K562 (cell line): ENCODE measurements at regions not wholly inside any gene's neighbourhood (a gene's known extent, or its start where the extent isn't known, plus 50 kb on each side); places are given as distances from the start of the nearest gene placed in this dataset.

Experiments
- ATAC-seq: fragments of 200-7000 bp; cut with Tn5 transposase; 3 replicates; pipeline ENCODE4 v1.9.1; 2020; ENCODE audit warnings: moderate library complexity
- BruUV-seq: library from RNA; stranded (reverse); fragments of 400-500 nt; replicated peaks from 2 replicates; lab custom pipeline; 2021; lab: Mats Ljungman, UMichigan
- CTCF ChIA-PET: fragments of 300-600 bp; formaldehyde crosslinking; extraction: SDS; loops from one replicate; lab custom pipeline; 2021; ENCODE audit warnings: low intra/inter-chr PET ratio; lab: Yijun Ruan, JAX
- POLR2A ChIA-PET: fragments of 300-600, 350-650 bp; sonication (Branson Sonifier 250); formaldehyde crosslinking; extraction: SDS; loops from one replicate; lab custom pipeline; 2021; ENCODE audit warnings: antibody characterized with exemption, inconsistent platforms; lab: Yijun Ruan, JAX
- DNase-seq, 4 experiments: peaks; one replicate each; pipeline versions ENCODE4 v3.0.0 to v3.0.0-alpha.2; 2011 to 2018; ENCODE audit warnings: low spot score in 3 of 4, mixed read lengths in 3 of 4; ENCODE audit errors: extremely low read depth in 1 of 4
- FAIRE-seq: peaks from 2 replicates; lab custom pipeline; 2011; peaks lifted over from hg19 to GRCh38; lab: Jason Lieb, UNC
- H2AFZ ChIP-seq: 2 replicates; pipeline ENCODE4 v1.6.0; 2011; ENCODE audit warnings: low read depth, low read length, control low read depth, inconsistent platforms
- H3K27ac ChIP-seq: fragments of 200-600 bp; 3 replicates; pipeline ENCODE4 v1.8.0; 2011; ENCODE audit warnings: low read depth, mild to moderate bottlenecking, control low read depth, inconsistent platforms, low read length, moderate library complexity, mixed read lengths; ENCODE audit errors: extremely low read depth
- H3K27me3 ChIP-seq, 2 experiments: fragments of 300-600 bp in 1 of 2; 2 replicates in 1 of 2; 3 replicates in 1 of 2; pipeline versions ENCODE4 v1.6.0 to v1.8.0; 2011; ENCODE audit warnings: inconsistent platforms in 2 of 2, low read length in 2 of 2, mild to moderate bottlenecking in 1 of 2, mixed read lengths in 1 of 2, moderate library complexity in 1 of 2; ENCODE audit not compliant: control insufficient read depth in 2 of 2, insufficient read depth in 2 of 2
- H3K36me3 ChIP-seq: fragments of 300-600 bp; 3 replicates; pipeline ENCODE4 v1.8.0; 2011; ENCODE audit warnings: mild to moderate bottlenecking, low read length, inconsistent platforms; ENCODE audit not compliant: control insufficient read depth, insufficient read depth
- H3K4me1 ChIP-seq, 2 experiments: fragments of 200-600 bp in 1 of 2; replicated peaks in 1 of 2; 2 replicates in 1 of 2; 3 replicates in 1 of 2; pipeline versions ENCODE4 v1.5.1 to v1.8.0; 2011; ENCODE audit warnings: inconsistent platforms in 2 of 2, low read length in 2 of 2, mild to moderate bottlenecking in 1 of 2, mixed read lengths in 1 of 2, moderate library complexity in 1 of 2; ENCODE audit not compliant: control insufficient read depth in 2 of 2, insufficient read depth in 2 of 2
- H3K4me2 ChIP-seq: 2 replicates; pipeline ENCODE4 v1.6.1; 2011; ENCODE audit warnings: low read length, control low read depth, inconsistent platforms, mixed read lengths; ENCODE audit not compliant: insufficient read depth
- H3K4me3 ChIP-seq: fragments of 200-600 bp; sonication (generic), shearing (Covaris generic); 2 replicates; pipeline ENCODE4 v1.5.1; 2016; ENCODE audit warnings: control low read depth, inconsistent platforms
- H3K79me2 ChIP-seq: fragments of 200-600 bp; 3 replicates; pipeline ENCODE4 v1.8.0; 2011; ENCODE audit warnings: low read length, inconsistent platforms; ENCODE audit not compliant: control insufficient read depth, insufficient read depth
- H3K9ac ChIP-seq, 2 experiments: 2 replicates each; pipeline versions ENCODE4 v1.6.0 to v1.6.1; 2011; ENCODE audit warnings: low read depth in 2 of 2, low read length in 2 of 2, control low read depth in 1 of 2, inconsistent platforms in 1 of 2, mild to moderate bottlenecking in 1 of 2, mixed read lengths in 1 of 2; ENCODE audit not compliant: insufficient read depth in 1 of 2
- H3K9me1 ChIP-seq: one replicate; pipeline ENCODE4 v1.6.0; 2011; ENCODE audit warnings: inconsistent platforms, mild to moderate bottlenecking, low read length, moderate library complexity; ENCODE audit not compliant: control insufficient read depth, insufficient read depth
- H3K9me3 ChIP-seq: replicated peaks from 2 replicates; pipeline ENCODE4 v1.5.1; 2011; ENCODE audit warnings: low read depth, low read length, inconsistent platforms; ENCODE audit not compliant: control insufficient read depth, insufficient read depth
- H4K20me1 ChIP-seq: replicated peaks from 2 replicates; pipeline ENCODE4 v1.6.1; 2011; ENCODE audit warnings: low read length, inconsistent platforms, mixed read lengths; ENCODE audit not compliant: control insufficient read depth, insufficient read depth
- CHD2 ChIP-seq: IDR thresholded peaks from 2 replicates; pipeline ENCODE4 v1.6.1; 2011; ENCODE audit warnings: low read depth, low read length
- CREB1 ChIP-seq, 2 experiments: sonication (generic) in 1 of 2; formaldehyde crosslinking in 1 of 2; IDR thresholded peaks; 2 replicates each; pipeline versions ENCODE4 v1.6.1 to v1.8.0; 2012 to 2022; ENCODE audit warnings: inconsistent platforms in 1 of 2, mild to moderate bottlenecking in 1 of 2, missing genetic modification reagents in 1 of 2, moderate library complexity in 1 of 2
- EP400 ChIP-seq: fragments of 450-650 bp; IDR thresholded peaks from 2 replicates; pipeline ENCODE4 v1.6.1; 2017; ENCODE audit warnings: antibody characterized with exemption, mild to moderate bottlenecking, moderate library complexity
- GATAD2B ChIP-seq: fragments of 450-650 bp; IDR thresholded peaks from 2 replicates; pipeline ENCODE4 v1.6.1; 2017; ENCODE audit warnings: mild to moderate bottlenecking, borderline replicate concordance
- JUN ChIP-seq, 2 experiments: sonication (generic) in 1 of 2; formaldehyde crosslinking in 1 of 2; IDR thresholded peaks; 2 replicates each; pipeline versions ENCODE4 v1.6.1 to v1.8.0; 2012 to 2022; ENCODE audit warnings: borderline replicate concordance in 2 of 2, mild to moderate bottlenecking in 2 of 2, improper control_type of control experiment in 1 of 2, low read depth in 1 of 2, low read length in 1 of 2, missing genetic modification reagents in 1 of 2
- L3MBTL2 ChIP-seq: fragments of 450-650 bp; IDR thresholded peaks from 2 replicates; pipeline ENCODE4 v1.6.1; 2016; ENCODE audit warnings: mild to moderate bottlenecking, moderate library complexity
- MECOM ChIP-seq: fragments of 250-450 bp; sonication (Bioruptor Pico); IDR thresholded peaks from 2 replicates; pipeline ENCODE4 v1.8.0; 2022; ENCODE audit warnings: inconsistent platforms
- NEUROD1 ChIP-seq: fragments of 150-350 bp; IDR thresholded peaks from 2 replicates; pipeline ENCODE4 v1.6.1; 2014; ENCODE audit warnings: borderline replicate concordance, low read length, low read depth; ENCODE audit not compliant: partially characterized antibody
- NONO ChIP-seq, 2 experiments: fragments of 200-400 bp in 1 of 2; fragments of 450-650 bp in 1 of 2; formaldehyde crosslinking in 1 of 2; IDR thresholded peaks; 2 replicates each; pipeline ENCODE4 v1.6.1; 2017; ENCODE audit warnings: low read depth in 2 of 2, mild to moderate bottlenecking in 2 of 2, moderate library complexity in 2 of 2, low read length in 1 of 2
- NRF1 ChIP-seq, 2 experiments: fragments of 450-650 bp; IDR thresholded peaks in 1 of 2; conservative IDR thresholded peaks in 1 of 2; 2 replicates each; pipeline ENCODE4 v1.6.1; 2014; ENCODE audit warnings: mild to moderate bottlenecking in 2 of 2
- POLR2AphosphoS5 ChIP-seq: IDR thresholded peaks from 2 replicates; pipeline ENCODE4 v1.6.1; 2011; ENCODE audit warnings: mild to moderate bottlenecking, low read depth, low read length, moderate library complexity; ENCODE audit not compliant: control insufficient read depth, insufficient read depth
- RHOXF2B ChIP-seq: fragments of 250-450 bp; sonication (Bioruptor Pico); conservative IDR thresholded peaks from 2 replicates; pipeline ENCODE4 v1.5.1; 2021
- SIRT6 ChIP-seq: IDR thresholded peaks from one replicate; pipeline ENCODE4 v1.6.1; 2012; ENCODE audit warnings: low read depth, mild to moderate bottlenecking, control low read depth, inconsistent platforms, low read length, moderate library complexity
- ZNF354B ChIP-seq: fragments of 250-450 bp; sonication (Bioruptor Pico); IDR thresholded peaks from 2 replicates; pipeline ENCODE4 v1.4.0; 2020
- WGBS: fragments of 100-300 bp; shearing (Covaris generic); methylation state at CpG from one replicate; pipeline ENCODE4 v1.1.6; 2016; ENCODE audit warnings: low coverage, mixed read lengths; ENCODE audit not compliant: insufficient coverage; ENCODE audit errors: missing lambda C conversion rate; 5-methylcytosine and 5-hydroxymethylcytosine counted together
- in situ Hi-C: fragments of 300-500 bp; cut with MboI; formaldehyde crosslinking; loops from 4 replicates; pipeline ENCODE4 v1.15.0; 2018; ENCODE audit warnings: inconsistent platforms, mixed read lengths
- intact Hi-C: fragments of 100-400 bp; cut with micrococcal nuclease; formaldehyde crosslinking; loops from 2 replicates; pipeline ENCODE4 v1.14.2; 2022
- TF ChIP-seq, protein P1 (sequence below): fragments of 200-800 bp; sonication (Bioruptor generic); IDR thresholded peaks from 2 replicates; pipeline ENCODE4 v1.6.1; 2017; ENCODE audit warnings: missing genetic modification characterization, missing compliant biosample characterization

DNA sequence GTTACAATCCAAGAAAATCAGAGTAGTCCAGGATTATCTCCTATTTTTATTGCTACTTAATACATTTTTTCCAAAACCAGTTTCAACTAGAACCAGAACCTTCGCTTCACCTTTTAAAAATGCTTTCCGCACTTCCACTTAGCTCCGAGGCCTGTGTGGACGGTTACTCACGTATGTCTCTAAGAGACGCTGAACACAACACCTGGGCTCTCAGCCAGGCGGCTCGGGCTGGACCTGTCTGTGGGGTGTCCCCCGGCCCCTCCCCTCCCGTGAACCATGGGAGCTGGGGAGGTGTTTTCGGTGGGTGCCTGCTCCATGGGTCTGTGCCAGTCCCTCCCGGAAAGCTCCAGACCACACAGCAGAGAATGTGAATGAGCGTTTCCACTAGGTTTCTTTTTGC, 223.8 kb downstream of the GLI2 start (continued):
- no peak for TF ChIP-seq NONO (IDR thresholded peaks at IDR 0.05; ENCODE audit: low read depth in 2 of 2, low read length in 1 of 2)
- no peak for TF ChIP-seq EP400

DNA sequence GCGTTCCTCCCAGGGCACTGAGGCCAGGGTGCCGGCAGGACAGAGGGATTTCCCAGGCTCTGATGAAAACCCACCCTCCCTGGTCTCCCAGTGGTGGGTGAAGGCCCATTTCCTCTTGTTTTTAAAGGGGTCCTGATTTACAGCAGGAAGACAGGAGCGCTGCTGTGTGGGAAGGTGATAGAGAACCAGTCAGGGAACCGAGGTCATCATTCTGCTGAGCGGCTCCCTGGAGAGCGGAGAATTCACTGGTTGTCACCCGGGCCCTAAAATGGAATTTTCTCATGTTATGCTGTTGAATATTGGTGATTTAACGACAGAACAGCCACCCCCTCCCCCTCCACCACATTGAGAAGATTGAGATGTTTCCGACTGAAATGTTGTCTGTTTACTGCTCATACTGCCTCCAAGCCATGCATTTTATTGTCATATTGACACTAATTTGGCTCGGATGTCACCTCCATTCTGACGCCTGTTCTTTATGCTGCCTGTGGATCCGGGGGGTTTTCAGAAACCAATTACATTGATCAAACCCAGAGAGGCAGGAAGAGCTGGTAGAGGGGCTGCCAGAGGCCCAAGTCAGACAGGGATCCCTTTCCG, 225.2 kb downstream of the GLI2 start:
- no peak overlapping the region for H3K9ac ChIP-seq
- no peaks in the 10 kb centered on the region for H3K79me2 ChIP-seq
- H3K27me3 ChIP-seq, result peaks cover 20 to 85% of the 10 kb centered on the region in 2 experiments; a peak in 4 of 5 replicates
- peaks cover 9% of the 10 kb centered on the region; the same call in 1 of the 2 replicates for H4K20me1 ChIP-seq
- DNase-seq (no peak), FAIRE-seq (no peak), ATAC-seq (no peak)
- in situ Hi-C loops (no loop called here), intact Hi-C loops (no loop called here)
- TF ChIP-seq CHD2 (no peak), NEUROD1 (no peak), L3MBTL2 (no peak), POLR2AphosphoS5 (no peak), ZNF354B (CRISPR knock-in tag) (no peak), NRF1 (conservative IDR thresholded peaks at IDR 0.05 in 1 of 2, IDR thresholded peaks at IDR 0.05 in 1 of 2) (no peak), MECOM (CRISPR knock-in tag) (no peak), CREB1 (IDR thresholded peaks at IDR 0.05) (no peak), CREB1 (CRISPR knock-in tag; IDR thresholded peaks at IDR 0.05) (no peak), JUN (IDR thresholded peaks at IDR 0.05; ENCODE audit: borderline replicate concordance, low read depth, low read length) (no peak), JUN (CRISPR knock-in tag; IDR thresholded peaks at IDR 0.05; ENCODE audit: borderline replicate concordance) (no peak), GATAD2B (no peak), RHOXF2B (no peak), SIRT6 (no peak)
- TF ChIP-seq, protein P1, sequence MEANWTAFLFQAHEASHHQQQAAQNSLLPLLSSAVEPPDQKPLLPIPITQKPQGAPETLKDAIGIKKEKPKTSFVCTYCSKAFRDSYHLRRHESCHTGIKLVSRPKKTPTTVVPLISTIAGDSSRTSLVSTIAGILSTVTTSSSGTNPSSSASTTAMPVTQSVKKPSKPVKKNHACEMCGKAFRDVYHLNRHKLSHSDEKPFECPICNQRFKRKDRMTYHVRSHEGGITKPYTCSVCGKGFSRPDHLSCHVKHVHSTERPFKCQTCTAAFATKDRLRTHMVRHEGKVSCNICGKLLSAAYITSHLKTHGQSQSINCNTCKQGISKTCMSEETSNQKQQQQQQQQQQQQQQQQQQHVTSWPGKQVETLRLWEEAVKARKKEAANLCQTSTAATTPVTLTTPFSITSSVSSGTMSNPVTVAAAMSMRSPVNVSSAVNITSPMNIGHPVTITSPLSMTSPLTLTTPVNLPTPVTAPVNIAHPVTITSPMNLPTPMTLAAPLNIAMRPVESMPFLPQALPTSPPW, result no peak
- H3K27ac ChIP-seq, result no peak overlapping the region
- no TSS peak for BruUV-seq
- H3K36me3 ChIP-seq, result no peaks in the 10 kb centered on the region
- WGBS, result 8% methylated on average over 13 of the region's 13 CpGs
- H3K4me2 ChIP-seq, result no peak overlapping the region
- no peaks in the 10 kb centered on the region; a peak in 1 of 5 replicates for H3K4me1 ChIP-seq
- no peak overlapping the region for H2AFZ ChIP-seq
- ChIA-PET CTCF (no interaction called here), POLR2A (interaction anchor here (0.6 to 1.0 kb wide), 2 partner anchors 12 to 70 kb away, joined by 3 read pairs; no protein-coding TSS in a partner anchor)
- H3K9me3 ChIP-seq, result no peaks in the 10 kb centered on the region
- no peaks in the 10 kb centered on the region for H3K9me1 ChIP-seq
- no peak overlapping the region for H3K4me3 ChIP-seq
